ENCODE measurements at regions not wholly inside any gene's neighbourhood (a gene's known extent, or its start where the extent isn't known, plus 50 kb on each side); places are given as distances from the start of the nearest gene placed in this dataset.
"Not testable (repeated sequence)": the region's sequence is repeated elsewhere in the genome, so short reads cannot be mapped to it uniquely, and the experiment has no call there.

DNA sequence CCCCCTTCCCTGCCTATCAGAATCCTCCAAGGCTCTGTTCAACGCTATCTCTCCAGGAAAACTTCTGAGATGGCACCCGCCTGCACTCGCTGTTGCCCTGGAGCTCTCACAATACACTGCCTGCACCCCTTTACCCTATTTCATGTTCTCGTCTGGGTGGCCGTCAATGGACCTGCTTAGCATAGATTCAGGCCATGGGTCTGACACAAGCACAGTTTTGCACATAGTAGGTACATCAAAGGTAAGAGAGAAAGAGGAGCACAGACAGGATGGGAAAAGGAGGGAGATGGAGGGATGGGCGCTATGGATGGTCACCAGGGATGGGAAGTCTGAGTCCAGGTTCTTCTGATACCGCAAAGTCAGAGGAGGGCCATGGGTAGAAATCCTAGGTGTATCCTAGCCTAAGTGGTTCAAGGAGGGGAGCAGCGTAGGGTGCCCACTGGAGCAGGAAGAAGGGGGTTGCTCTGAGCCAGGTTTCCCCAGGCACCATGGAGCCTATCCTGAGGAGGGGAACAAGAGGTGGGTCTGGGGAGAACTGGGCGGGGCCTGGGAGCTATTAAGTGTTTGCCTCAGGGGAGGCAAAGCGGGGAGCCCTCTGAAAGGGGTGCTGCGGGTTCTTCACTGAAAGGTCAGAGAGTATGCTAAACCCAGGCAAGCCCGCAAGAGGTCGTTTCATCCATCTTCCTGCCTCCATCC, 89.3 kb downstream of the MRPL14 start:
- H3K27me3 ChIP-seq: no peaks in the 10 kb centered on the region
- H3K4me1 ChIP-seq: peaks cover under 1% of the 10 kb centered on the region
- TF ChIP-seq CTCF (IDR thresholded peaks at IDR 0.05) (no peak), POLR2A (IDR thresholded peaks at IDR 0.05) (no peak)
- no peaks in the 10 kb centered on the region for H3K9me3 ChIP-seq
- WGBS, 2 donors: 94 to 95% methylated on average over 13 of the region's 13 CpGs
- DNase-seq: no peak
- intact Hi-C loops (cut with DNase I; ENCODE audit: low total_unique reads): no loop called here
- no peak overlapping the region for H3K27ac ChIP-seq
- no peaks in the 10 kb centered on the region for H3K36me3 ChIP-seq (ENCODE audit: low read depth, missing control alignments)
- H3K4me3 ChIP-seq: no peak overlapping the region

- H3K27ac ChIP-seq; intact Hi-C loops (cut with DNase I; ENCODE audit: low total_unique reads): not testable (repeated sequence)
These were observed 90.0 kb downstream of the MRPL14 start for GRCh38 chr6:44037276-44037675.

DNA sequence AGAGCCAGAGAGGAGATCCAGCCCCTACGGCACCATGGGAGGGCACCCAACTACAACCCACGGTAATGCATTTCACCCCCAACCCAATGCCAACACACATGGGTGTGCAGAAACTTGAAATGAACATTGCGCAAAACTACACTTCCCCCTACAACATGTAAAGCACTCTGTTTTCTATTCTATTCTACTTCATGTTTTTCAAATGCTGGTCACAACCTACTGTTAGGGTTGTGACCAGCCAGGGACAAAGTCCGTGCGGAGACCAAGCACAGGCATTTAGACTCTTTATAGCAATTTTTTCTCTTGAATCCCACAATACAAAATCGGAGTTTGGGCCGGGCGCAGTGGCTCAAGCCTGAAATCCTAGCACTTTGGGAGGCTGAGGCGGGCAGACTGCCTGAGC, 90.6 kb downstream of the MRPL14 start:
- intact Hi-C loops (cut with DNase I; ENCODE audit: low total_unique reads): no loop called here
- WGBS, 2 donors: 93 to 95% methylated on average over 9 of the region's 9 CpGs
- Histone ChIP-seq H3K27ac (no peak overlapping the region), H3K27me3 (no peaks in the 10 kb centered on the region), H3K4me1 (no peaks in the 10 kb centered on the region), H3K36me3 (ENCODE audit: low read depth, missing control alignments) (no peaks in the 10 kb centered on the region), H3K9me3 (no peaks in the 10 kb centered on the region), H3K4me3 (no peak overlapping the region)
- TF ChIP-seq CTCF (IDR thresholded peaks at IDR 0.05): no peak
- TF ChIP-seq POLR2A (IDR thresholded peaks at IDR 0.05): no peak
- DNase-seq: no peak

More at GRCh38 chr6:44037276-44037675, 90.0 kb downstream of the MRPL14 start:
- not testable (repeated sequence) for DNase-seq; H3K4me1 ChIP-seq; H3K27me3 ChIP-seq; H3K36me3 ChIP-seq (ENCODE audit: low read depth, missing control alignments); H3K4me3 ChIP-seq; H3K9me3 ChIP-seq
- WGBS, 2 donors: 93 to 95% methylated on average over 8 to 9 of the region's 9 CpGs

- DNase-seq: no peak
These were observed 91.1 kb downstream of the MRPL14 start for GRCh38 chr6:44036196-44036595.

GRCh38 chr6:44035621-44036020, 91.6 kb downstream of the MRPL14 start:
- Histone ChIP-seq H3K9me3 (no peaks in the 10 kb centered on the region), H3K4me1 (no peaks in the 10 kb centered on the region), H3K27me3 (no peaks in the 10 kb centered on the region), H3K27ac (no peak overlapping the region), H3K36me3 (ENCODE audit: low read depth, missing control alignments) (no peaks in the 10 kb centered on the region), H3K4me3 (no peak overlapping the region)
- no peak for DNase-seq
- no peak for TF ChIP-seq POLR2A (IDR thresholded peaks at IDR 0.05)
- TF ChIP-seq CTCF (IDR thresholded peaks at IDR 0.05): no peak
- 84% methylated on average over 3 of the region's 3 CpGs for WGBS, 2 donors
- intact Hi-C loops (cut with DNase I; ENCODE audit: low total_unique reads): no loop called here

More at GRCh38 chr6:44036196-44036595, 91.1 kb downstream of the MRPL14 start:
- H3K4me1 ChIP-seq: no peaks in the 10 kb centered on the region
- no peaks in the 10 kb centered on the region for H3K27me3 ChIP-seq
- intact Hi-C loops (cut with DNase I; ENCODE audit: low total_unique reads): no loop called here
- TF ChIP-seq CTCF (IDR thresholded peaks at IDR 0.05) (no peak), POLR2A (IDR thresholded peaks at IDR 0.05) (no peak)
- H3K9me3 ChIP-seq: no peaks in the 10 kb centered on the region
- H3K4me3 ChIP-seq: no peak overlapping the region
- WGBS, 2 donors: 92 to 93% methylated on average over 2 of the region's 2 CpGs
- no peak overlapping the region for H3K27ac ChIP-seq
- no peaks in the 10 kb centered on the region for H3K36me3 ChIP-seq (ENCODE audit: low read depth, missing control alignments)
